B cell (primary cell): ENCODE measurements at regions not wholly inside any gene's neighbourhood (a gene's known extent, or its start where the extent isn't known, plus 50 kb on each side); places are given as distances from the start of the nearest gene placed in this dataset.
A peak's percentile ranks its signal among the peaks of the same experiment; 100 is the strongest.
"Not testable (repeated sequence)": the region's sequence is repeated elsewhere in the genome, so short reads cannot be mapped to it uniquely, and the experiment has no call there.

ENCODE experiments used
- ATAC-seq: fragments of 200-7000 bp; cut with Tn5 transposase; one replicate; pipeline ENCODE4 v1.10.0; 2021; ENCODE audit warnings: low read depth, mild to moderate bottlenecking, moderate number of reproducible peaks, moderate library complexity
- CTCF ChIA-PET: fragments of 350-600 bp; sonication (Branson Sonifier 250); formaldehyde crosslinking; loops from one replicate; lab custom pipeline; 2021; ENCODE audit warnings: antibody characterized with exemption, inconsistent platforms; lab: Charles Lee
- POLR2A ChIA-PET: fragments of 350-600 bp; sonication (Branson Sonifier 250); formaldehyde crosslinking; loops from one replicate; lab custom pipeline; 2021; ENCODE audit warnings: antibody characterized with exemption; lab: Charles Lee
- DNase-seq: peaks from one replicate; pipeline ENCODE4 v3.0.0; 2013
- H2AFZ ChIP-seq: 2 replicates; pipeline ENCODE4 v1.6.1; 2012; ENCODE audit warnings: mild to moderate bottlenecking, low read depth, low read length; ENCODE audit not compliant: insufficient read depth, poor library complexity, severe bottlenecking
- H3K27ac ChIP-seq, 2 donors: 1 replicate in 1 of 2; 2 replicates in 1 of 2; pipeline ENCODE4 v1.5.1; 2012 to 2013; ENCODE audit warnings: low read length in 2 of 2, mild to moderate bottlenecking in 2 of 2, moderate library complexity in 1 of 2
- H3K27me3 ChIP-seq, 4 experiments: fragments of 200-600 bp in 1 of 4; sonication (generic) in 1 of 4; replicated peaks in 1 of 4; 1 replicate in 2 of 4; 2 replicates in 2 of 4; pipeline versions ENCODE4 v1.6.1 to v1.7.0; 2013 to 2016; ENCODE audit warnings: low read length in 3 of 4, mild to moderate bottlenecking in 2 of 4, mixed read lengths in 1 of 4, moderate library complexity in 1 of 4; ENCODE audit not compliant: insufficient read depth in 4 of 4, control insufficient read depth in 3 of 4; ENCODE audit errors: control extremely low read depth in 1 of 4
- H3K36me3 ChIP-seq, 2 experiments: replicated peaks in 1 of 2; 1 replicate in 1 of 2; 2 replicates in 1 of 2; pipeline versions ENCODE4 v1.6.1 to v1.7.1; 2013; ENCODE audit warnings: low read length in 1 of 2; ENCODE audit not compliant: insufficient read depth in 2 of 2, control insufficient read depth in 1 of 2; ENCODE audit errors: control extremely low read depth in 1 of 2, extremely low read depth in 1 of 2
- H3K4me1 ChIP-seq, 2 donors: fragments of 200-600 bp in 1 of 2; sonication (generic) in 1 of 2; 1 replicate in 1 of 2; 2 replicates in 1 of 2; pipeline versions ENCODE4 v1.5.1 to v1.6.1; 2013 to 2017; ENCODE audit warnings: low read length in 2 of 2; ENCODE audit not compliant: control insufficient read depth in 2 of 2, insufficient read depth in 2 of 2
- H3K4me2 ChIP-seq: replicated peaks from 2 replicates; pipeline ENCODE3; 2012; ENCODE audit warnings: mild to moderate bottlenecking, low read depth, low read length; ENCODE audit not compliant: poor library complexity, severe bottlenecking
- H3K4me3 ChIP-seq, 5 experiments: fragments of 200-600 bp in 1 of 5; sonication (generic) in 1 of 5; 1 replicate in 3 of 5; 2 replicates in 2 of 5; pipeline versions ENCODE4 v1.5.1 to v1.7.0; 2011 to 2016; ENCODE audit warnings: low read length in 4 of 5, mild to moderate bottlenecking in 4 of 5, low read depth in 2 of 5, control low read depth in 1 of 5, moderate library complexity in 1 of 5; ENCODE audit not compliant: insufficient read depth in 1 of 5; ENCODE audit errors: control extremely low read depth in 1 of 5, extremely low read depth in 1 of 5
- H3K79me2 ChIP-seq: fragments of 200-600 bp; sonication (generic); one replicate; pipeline ENCODE4 v1.6.0; 2016; ENCODE audit warnings: low read length; ENCODE audit not compliant: control insufficient read depth, insufficient read depth
- H3K9ac ChIP-seq: fragments of 200-600 bp; sonication (generic); 2 replicates; pipeline ENCODE4 v1.6.1; 2017; ENCODE audit warnings: mild to moderate bottlenecking, low read length, moderate library complexity
- H3K9me3 ChIP-seq, 3 donors: one replicate each; pipeline versions ENCODE4 v1.6.1 to v1.7.1; 2013; ENCODE audit warnings: low read length in 2 of 3; ENCODE audit not compliant: control insufficient read depth in 2 of 3, insufficient read depth in 1 of 3; ENCODE audit errors: control extremely low read depth in 1 of 3
- H4K20me1 ChIP-seq: 2 replicates; pipeline ENCODE4 v1.6.0; 2012; ENCODE audit warnings: mild to moderate bottlenecking, low read length; ENCODE audit not compliant: insufficient read depth, control insufficient read depth, poor library complexity, severe bottlenecking
- H3K27ac Mint-ChIP-seq: one replicate; pipeline ENCODE4 v1.8.0; 2021; ENCODE audit warnings: mixed read lengths
- H3K27me3 Mint-ChIP-seq: one replicate; pipeline ENCODE4 v1.8.0; 2021; ENCODE audit warnings: mixed read lengths
- H3K4me1 Mint-ChIP-seq: one replicate; pipeline ENCODE4 v1.8.0; 2021; ENCODE audit warnings: mixed read lengths
- H3K4me3 Mint-ChIP-seq: one replicate; pipeline ENCODE4 v1.8.0; 2021; ENCODE audit warnings: mixed read lengths
- H3K9me3 Mint-ChIP-seq: one replicate; pipeline ENCODE4 v1.8.0; 2022; ENCODE audit warnings: mixed read lengths; ENCODE audit not compliant: insufficient read depth
- WGBS: methylation state at CpG from one replicate; pipeline ENCODE4 v1.1.5; 2013; ENCODE audit warnings: missing lambda C conversion rate; ENCODE audit not compliant: insufficient coverage; 5-methylcytosine and 5-hydroxymethylcytosine counted together
- intact Hi-C: fragments of 100-400 bp; cut with micrococcal nuclease; formaldehyde crosslinking; loops from one replicate; pipeline ENCODE4 v1.10.0; 2022

DNA sequence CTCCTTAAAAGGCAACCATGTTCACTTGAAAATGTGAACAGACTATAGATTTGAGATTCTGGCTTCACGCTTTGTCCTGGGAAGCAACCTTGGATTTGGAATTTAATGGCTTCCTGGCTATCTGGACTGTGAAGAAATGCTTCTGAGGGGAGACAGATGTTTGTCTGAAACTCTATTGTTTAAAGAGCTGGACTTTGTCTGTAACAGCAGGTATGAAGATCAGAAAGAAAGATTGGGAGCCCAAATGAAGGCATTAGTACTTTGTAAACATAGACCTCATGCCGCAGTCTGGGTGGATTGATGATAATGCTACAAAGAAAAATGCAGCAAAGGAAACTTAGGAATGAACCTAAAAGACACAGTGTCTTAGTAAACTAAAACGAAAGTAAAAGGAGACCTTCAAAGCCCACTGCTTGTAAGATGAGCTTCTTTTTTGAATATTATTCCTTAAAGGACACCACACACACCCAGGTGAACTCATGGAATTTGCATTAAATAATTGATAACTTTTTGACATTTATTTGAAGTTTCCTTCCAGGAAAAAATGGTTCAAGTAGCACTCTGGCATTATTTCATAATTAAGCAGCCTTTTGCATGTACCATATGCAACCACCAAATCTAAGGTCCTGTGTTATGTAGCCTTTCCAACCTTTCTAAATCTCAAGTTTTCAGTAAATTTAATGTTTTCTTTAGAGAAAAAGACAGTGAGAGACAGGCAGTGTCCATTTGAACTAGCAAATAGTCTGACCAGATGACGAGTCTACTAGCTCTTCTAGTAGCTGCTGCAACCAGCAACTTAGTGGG is 119.9 kb downstream of the SPDYE17 start:
- ATAC-seq, H3K4me1 ChIP-seq, H3K27ac Mint-ChIP-seq, H3K4me3 Mint-ChIP-seq, H3K9ac ChIP-seq, H3K36me3 ChIP-seq, H3K4me3 ChIP-seq, H3K79me2 ChIP-seq, H4K20me1 ChIP-seq, POLR2A ChIA-PET, H3K27me3 Mint-ChIP-seq, H3K4me1 Mint-ChIP-seq, intact Hi-C loops, H3K27ac ChIP-seq, H3K4me2 ChIP-seq, CTCF ChIA-PET, H3K27me3 ChIP-seq, DNase-seq, H3K9me3 ChIP-seq, H3K9me3 Mint-ChIP-seq: not testable (repeated sequence)
- WGBS = 100% methylated on average over 1 of the region's 4 CpGs
- H2AFZ ChIP-seq = peak overlapping the region; percentile 33

DNA sequence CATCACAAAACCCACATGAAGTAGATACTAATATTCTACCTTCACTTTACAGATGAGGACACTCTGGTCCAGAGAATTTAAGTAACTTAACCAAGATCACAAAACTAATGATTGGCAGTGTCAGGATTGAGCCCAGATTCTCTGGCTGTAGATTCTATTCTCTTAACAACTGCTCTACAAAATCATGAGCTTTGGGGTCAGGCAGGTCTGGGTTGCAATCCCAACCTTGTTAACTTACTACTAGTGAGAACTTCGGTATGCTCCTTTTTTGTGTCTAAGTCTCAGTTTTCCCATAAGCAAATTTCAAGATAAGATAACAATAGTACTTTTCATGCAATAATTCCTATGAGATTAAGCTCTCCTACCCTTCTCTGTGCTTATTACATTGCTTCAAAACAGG is 127.5 kb downstream of the SPDYE17 start:
- not testable (repeated sequence) for H3K27ac Mint-ChIP-seq

DNA sequence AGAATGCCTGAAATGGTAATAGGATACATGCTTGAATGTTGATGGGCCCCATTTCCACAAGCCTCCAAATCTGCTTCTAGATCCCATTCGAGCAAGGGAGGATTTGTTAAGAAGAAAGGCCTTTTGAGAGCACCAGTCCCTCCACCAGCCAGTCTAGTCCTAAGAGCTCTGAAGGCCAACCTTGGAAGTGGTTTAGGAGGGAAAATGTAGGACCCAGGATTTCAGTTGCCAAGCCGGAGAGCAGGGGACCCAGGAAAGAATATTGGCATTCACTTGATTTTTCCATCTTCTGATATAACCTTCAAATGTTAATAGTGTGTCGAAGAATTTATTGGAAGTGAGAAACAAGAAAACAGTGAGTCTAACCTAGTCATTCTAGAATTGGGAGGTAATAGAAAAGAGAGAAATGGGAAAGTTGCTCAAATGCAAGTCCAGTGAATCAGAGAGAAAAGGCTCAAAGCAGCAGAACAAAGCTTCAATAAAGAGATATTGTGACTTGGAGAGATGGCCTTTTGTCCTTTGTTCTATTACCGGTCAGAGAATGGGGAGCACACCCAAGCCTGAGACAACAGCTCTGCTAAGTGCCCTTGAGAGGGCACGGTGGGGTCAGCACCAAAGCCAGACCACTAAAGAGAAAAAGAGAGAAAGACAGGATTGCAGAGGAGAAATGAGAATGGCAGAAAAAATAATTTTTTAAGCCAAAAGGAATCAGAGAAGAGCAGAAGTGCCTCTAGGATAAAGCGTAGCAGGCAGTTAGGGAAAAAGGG is 130.0 kb downstream of the SPDYE17 start:
- H3K27me3 Mint-ChIP-seq, ATAC-seq, H3K9me3 ChIP-seq, H3K27ac ChIP-seq, H3K9me3 Mint-ChIP-seq, H3K27me3 ChIP-seq, H3K9ac ChIP-seq, H3K36me3 ChIP-seq, CTCF ChIA-PET, H3K27ac Mint-ChIP-seq, intact Hi-C loops, POLR2A ChIA-PET, H3K4me2 ChIP-seq, H3K4me3 Mint-ChIP-seq, H3K4me3 ChIP-seq, DNase-seq, H4K20me1 ChIP-seq, H2AFZ ChIP-seq, H3K4me1 ChIP-seq, H3K4me1 Mint-ChIP-seq, H3K79me2 ChIP-seq: not testable (repeated sequence)
- WGBS = no CpG with 5 or more reads among the region's 6 CpGs

More for the DNA sequence above, 127.5 kb downstream of the SPDYE17 start:
- H3K27me3 ChIP-seq, H3K4me2 ChIP-seq, H4K20me1 ChIP-seq, H3K79me2 ChIP-seq, intact Hi-C loops, H2AFZ ChIP-seq, H3K27ac ChIP-seq, H3K36me3 ChIP-seq, ATAC-seq, CTCF ChIA-PET, H3K9me3 Mint-ChIP-seq, POLR2A ChIA-PET, H3K9me3 ChIP-seq, H3K4me3 ChIP-seq, H3K4me3 Mint-ChIP-seq, H3K4me1 ChIP-seq, H3K27me3 Mint-ChIP-seq, DNase-seq, H3K9ac ChIP-seq, H3K4me1 Mint-ChIP-seq: not testable (repeated sequence)
- no CpG with 5 or more reads among the region's 1 CpG for WGBS

DNA sequence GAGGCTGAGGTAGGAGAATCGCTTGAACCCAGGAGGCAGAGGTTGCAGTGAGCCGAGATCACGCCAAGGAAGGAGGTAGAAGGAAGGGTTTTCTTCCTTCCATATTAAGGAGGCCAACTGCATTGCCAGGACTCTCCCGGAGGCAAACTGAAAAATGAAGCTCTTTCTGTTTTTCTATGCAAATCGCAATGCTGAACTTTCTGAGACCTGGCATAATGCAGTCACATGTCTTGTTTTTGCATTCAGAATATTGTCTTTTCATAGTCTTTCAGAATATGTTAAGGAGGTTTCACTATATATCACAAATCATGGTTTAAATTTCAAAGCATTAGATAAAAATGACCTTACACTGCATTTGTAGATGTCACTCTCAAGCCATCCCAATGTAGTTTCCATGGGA is 133.4 kb downstream of the SPDYE17 start:
- CTCF ChIA-PET = not testable (repeated sequence)

More for the DNA sequence above, 133.4 kb downstream of the SPDYE17 start:
- H3K4me2 ChIP-seq, H3K4me1 Mint-ChIP-seq, H2AFZ ChIP-seq, H4K20me1 ChIP-seq, H3K27ac Mint-ChIP-seq, intact Hi-C loops, H3K9ac ChIP-seq, H3K79me2 ChIP-seq, H3K27ac ChIP-seq, POLR2A ChIA-PET, H3K4me3 ChIP-seq, H3K4me1 ChIP-seq, ATAC-seq, DNase-seq, H3K36me3 ChIP-seq, H3K9me3 ChIP-seq, H3K27me3 ChIP-seq, H3K4me3 Mint-ChIP-seq, H3K9me3 Mint-ChIP-seq, H3K27me3 Mint-ChIP-seq: not testable (repeated sequence)
- WGBS = no CpG with 5 or more reads among the region's 5 CpGs
